ENCODE measurements at regions not wholly inside any gene's neighbourhood (a gene's known extent, or its start where the extent isn't known, plus 50 kb on each side); places are given as distances from the start of the nearest gene placed in this dataset.

GRCh38 chr7:42469341-42469740 is 232.3 kb upstream of the GLI3 start:
- no peak for DNase-seq (ENCODE audit: extremely low read depth in 1 of 4, low spot score in 3 of 4)
- WGBS (ENCODE audit: insufficient coverage, low coverage, missing lambda C conversion rate): under 1% methylated on average over 9 of the region's 10 CpGs
- no peaks in the 10 kb centered on the region for H3K79me2 ChIP-seq (ENCODE audit: control insufficient read depth, insufficient read depth, low read length)
- H3K9ac ChIP-seq (ENCODE audit: insufficient read depth in 1 of 2, low read depth in 2 of 2, low read length in 2 of 2): no peak overlapping the region
- H3K27me3 ChIP-seq (ENCODE audit: control insufficient read depth in 2 of 2, insufficient read depth in 2 of 2, low read length in 2 of 2): no peaks in the 10 kb centered on the region; a peak in 1 of 5 replicates
- H4K20me1 ChIP-seq (replicated peaks; ENCODE audit: control insufficient read depth, insufficient read depth, low read length): no peaks in the 10 kb centered on the region
- no peaks in the 10 kb centered on the region for H3K9me1 ChIP-seq (ENCODE audit: control insufficient read depth, insufficient read depth, low read length)
- no peak overlapping the region for H3K4me2 ChIP-seq (ENCODE audit: insufficient read depth, low read length)
- H3K9me3 ChIP-seq (replicated peaks; ENCODE audit: control insufficient read depth, insufficient read depth, low read depth, low read length): no peaks in the 10 kb centered on the region
- ATAC-seq: no peak
- no TSS peak for BruUV-seq (replicated peaks)
- in situ Hi-C loops (cut with MboI) (no loop called here), intact Hi-C loops (cut with micrococcal nuclease) (no loop called here)
- FAIRE-seq: no peak
- no peak overlapping the region for H3K4me3 ChIP-seq
- H3K4me1 ChIP-seq (replicated peaks in 1 of 2; ENCODE audit: control insufficient read depth in 2 of 2, insufficient read depth in 2 of 2, low read length in 2 of 2): no peaks in the 10 kb centered on the region
- no peak overlapping the region for H3K27ac ChIP-seq (ENCODE audit: extremely low read depth, low read depth, low read length)
- no peaks in the 10 kb centered on the region for H3K36me3 ChIP-seq (ENCODE audit: control insufficient read depth, insufficient read depth, low read length)
- ChIA-PET POLR2A (no interaction called here), CTCF (ENCODE audit: low intra/inter-chr PET ratio) (interaction anchor here (0.7 kb wide), 1 partner anchor 286 kb away, joined by 3 read pairs; no protein-coding TSS in a partner anchor)
- H2AFZ ChIP-seq (ENCODE audit: low read depth, low read length): no peak overlapping the region
- TF ChIP-seq U2AF2 (optimal IDR thresholded peaks at IDR 0.05; ENCODE audit: low read depth, low read length): no peak
- TF ChIP-seq MLLT1 (IDR thresholded peaks at IDR 0.05): no peak
- no peak for TF ChIP-seq TRIM28 (IDR thresholded peaks at IDR 0.05)
- no peak for TF ChIP-seq XRCC5 (IDR thresholded peaks at IDR 0.05; ENCODE audit: low read depth, low read length)
- no peak for TF ChIP-seq RBM15 (IDR thresholded peaks at IDR 0.05; ENCODE audit: insufficient read depth, low read length)
- no peak for TF ChIP-seq ZNF518B (CRISPR knock-in tag; IDR thresholded peaks at IDR 0.05)
- TF ChIP-seq RFX7 (CRISPR knock-in tag; IDR thresholded peaks at IDR 0.05): no peak
- TF ChIP-seq MEIS2 (IDR thresholded peaks at IDR 0.05; ENCODE audit: partially characterized antibody): no peak
- no peak for TF ChIP-seq NFE2L1 (tag; IDR thresholded peaks at IDR 0.05; ENCODE audit: borderline replicate concordance, low read depth)
- no peak for TF ChIP-seq DIDO1 (tag; IDR thresholded peaks at IDR 0.05; ENCODE audit: low read depth)
- TF ChIP-seq CREB3 (tag; conservative IDR thresholded peaks at IDR 0.05; ENCODE audit: low read depth): no peak
- TF ChIP-seq RAD51 (IDR thresholded peaks at IDR 0.05; ENCODE audit: borderline replicate concordance, low read depth): no peak
- no peak for TF ChIP-seq TEAD2 (tag; IDR thresholded peaks at IDR 0.05)
- TF ChIP-seq PURB (CRISPR knock-in tag; IDR thresholded peaks at IDR 0.05; ENCODE audit: low read depth): no peak
- no peak for TF ChIP-seq ZNF699 (CRISPR knock-in tag; IDR thresholded peaks at IDR 0.05; ENCODE audit: insufficient replicate concordance)
- TF ChIP-seq NFRKB (IDR thresholded peaks at IDR 0.05; ENCODE audit: low read depth): no peak
- no peak for TF ChIP-seq ETV5 (CRISPR knock-in tag; IDR thresholded peaks at IDR 0.05; ENCODE audit: low read depth)

Measured in K562 (cell line).